Thyroid gland (tissue), 4 donors: ENCODE measurements at regions not wholly inside any gene's neighbourhood (a gene's known extent, or its start where the extent isn't known, plus 50 kb on each side); places are given as distances from the start of the nearest gene placed in this dataset.

Experiments used
- POLR2A ChIP-seq, 2 donors: fragments of 450-650 bp; IDR thresholded peaks; one replicate each; pipeline ENCODE4 v1.6.1; 2017; ENCODE audit warnings: antibody characterized with exemption in 2 of 2, mild to moderate bottlenecking in 2 of 2, moderate library complexity in 1 of 2
- TF ChIP-seq, protein P1 (sequence below), 6 experiments: fragments of 200-600 bp in 3 of 6; fragments of 450-650 bp in 3 of 6; sonication (generic) in 3 of 6; IDR thresholded peaks; one replicate each; pipeline ENCODE4 v1.5.1; 2016 to 2019; ENCODE audit warnings: antibody characterized with exemption in 6 of 6, mild to moderate bottlenecking in 2 of 6, inconsistent platforms in 1 of 6, moderate library complexity in 1 of 6

GRCh38 chr12:58621126-58621525 is 299.2 kb downstream of the LRIG3 start:
- TF ChIP-seq, protein P1, sequence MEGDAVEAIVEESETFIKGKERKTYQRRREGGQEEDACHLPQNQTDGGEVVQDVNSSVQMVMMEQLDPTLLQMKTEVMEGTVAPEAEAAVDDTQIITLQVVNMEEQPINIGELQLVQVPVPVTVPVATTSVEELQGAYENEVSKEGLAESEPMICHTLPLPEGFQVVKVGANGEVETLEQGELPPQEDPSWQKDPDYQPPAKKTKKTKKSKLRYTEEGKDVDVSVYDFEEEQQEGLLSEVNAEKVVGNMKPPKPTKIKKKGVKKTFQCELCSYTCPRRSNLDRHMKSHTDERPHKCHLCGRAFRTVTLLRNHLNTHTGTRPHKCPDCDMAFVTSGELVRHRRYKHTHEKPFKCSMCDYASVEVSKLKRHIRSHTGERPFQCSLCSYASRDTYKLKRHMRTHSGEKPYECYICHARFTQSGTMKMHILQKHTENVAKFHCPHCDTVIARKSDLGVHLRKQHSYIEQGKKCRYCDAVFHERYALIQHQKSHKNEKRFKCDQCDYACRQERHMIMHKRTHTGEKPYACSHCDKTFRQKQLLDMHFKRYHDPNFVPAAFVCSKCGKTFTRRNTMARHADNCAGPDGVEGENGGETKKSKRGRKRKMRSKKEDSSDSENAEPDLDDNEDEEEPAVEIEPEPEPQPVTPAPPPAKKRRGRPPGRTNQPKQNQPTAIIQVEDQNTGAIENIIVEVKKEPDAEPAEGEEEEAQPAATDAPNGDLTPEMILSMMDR (IDR thresholded peaks at IDR 0.05), result no peak
- TF ChIP-seq POLR2A (IDR thresholded peaks at IDR 0.05), result no peak
